NCI-H82 treated with DMSO at 0.1 percent for 48 hours (cell line): ENCODE measurements at regions not wholly inside any gene's neighbourhood (a gene's known extent, or its start where the extent isn't known, plus 50 kb on each side); places are given as distances from the start of the nearest gene placed in this dataset.
A peak's percentile ranks its signal among the peaks of the same experiment; 100 is the strongest.

ENCODE experiments used
- DNase-seq: peaks from one replicate; lab custom pipeline; 2025; ENCODE audit not compliant: unreplicated experiment; lab: John Stamatoyannopoulos, UW

GRCh38 chr6:76451926-76452709 lies 379.7 kb upstream of the IMPG1 start:
- DNase-seq = no peak

DNA sequence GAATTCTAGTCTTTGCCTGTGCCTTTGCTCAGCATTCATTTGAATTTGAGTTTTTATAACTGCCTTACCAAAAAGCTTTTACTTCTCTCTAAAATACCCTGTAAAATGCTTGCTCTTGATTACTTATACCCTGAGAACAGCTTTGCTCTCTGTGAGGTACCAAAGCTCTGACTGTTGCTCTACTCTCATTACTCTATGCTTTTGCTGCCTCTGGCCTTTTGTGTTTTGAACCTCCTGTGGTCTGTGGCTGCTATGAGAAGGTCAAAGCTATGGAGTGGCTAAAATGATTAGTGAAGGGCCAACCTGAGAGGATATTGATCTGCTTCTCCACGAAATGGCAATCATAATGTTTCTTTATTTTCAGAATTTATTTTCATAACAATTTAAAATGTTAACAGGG lies 375.6 kb upstream of the IMPG1 start:
- DNase-seq = no peak

DNA sequence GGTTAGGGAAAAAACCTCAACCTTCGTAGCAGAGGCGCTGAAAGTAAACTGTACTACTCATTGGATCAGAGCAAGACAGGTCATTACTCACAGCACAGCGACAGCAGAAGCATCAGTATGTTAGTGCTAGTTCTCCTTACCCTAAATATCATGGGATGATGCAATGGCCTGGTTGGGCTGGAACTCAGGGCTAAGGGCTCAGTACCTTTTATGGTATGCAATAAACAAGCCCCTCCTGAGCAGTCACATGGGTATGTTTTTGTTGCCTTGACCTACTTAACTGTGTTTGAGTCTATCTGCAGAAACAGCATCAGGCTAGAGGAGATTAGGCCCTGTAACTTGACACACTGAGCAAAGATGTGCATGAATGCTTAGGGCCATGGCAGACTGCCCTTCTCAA lies 369.4 kb upstream of the IMPG1 start:
- peak; percentile 88 for DNase-seq

- no peak for DNase-seq
Measured at GRCh38 chr6:76439811-76440210, 367.3 kb upstream of the IMPG1 start.

- DNase-seq = no peak
Measured at GRCh38 chr6:76438768-76439167, 366.3 kb upstream of the IMPG1 start.

GRCh38 chr6:76435174-76435573 lies 362.7 kb upstream of the IMPG1 start:
- DNase-seq = no peak

DNA sequence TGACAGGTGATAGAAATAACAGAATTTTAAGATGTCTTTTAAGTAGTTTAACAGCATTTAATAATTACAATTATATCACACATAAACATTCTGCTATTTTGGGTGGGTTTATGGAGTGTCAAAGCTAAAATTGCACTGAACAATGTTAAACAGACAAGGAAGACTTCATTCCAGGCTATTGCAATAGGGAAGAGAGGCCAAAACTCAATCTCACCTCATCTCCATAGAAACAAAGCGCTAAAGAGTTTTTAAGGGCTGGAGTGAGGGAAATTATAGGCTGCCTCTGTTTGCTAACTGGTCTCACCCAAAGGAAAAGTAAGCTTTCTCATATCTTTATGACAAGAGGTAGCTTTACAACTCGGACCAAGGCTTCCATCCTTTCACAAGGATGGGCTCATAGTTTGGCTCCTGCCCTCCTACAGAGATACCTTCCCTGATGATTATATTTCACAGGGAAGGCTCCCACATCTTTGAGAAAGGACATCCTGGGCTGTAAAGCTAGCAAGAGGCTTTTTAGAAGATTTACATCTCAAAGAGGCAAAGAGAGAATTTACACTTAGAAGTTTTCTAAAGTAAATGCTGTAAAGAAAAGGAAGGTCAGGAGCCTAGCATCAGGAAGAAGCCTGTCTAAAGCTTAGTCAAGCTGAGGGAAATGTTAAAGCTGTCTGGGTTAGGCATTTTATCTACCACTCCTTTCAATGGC lies 350.2 kb upstream of the IMPG1 start:
- no peak for DNase-seq

DNA sequence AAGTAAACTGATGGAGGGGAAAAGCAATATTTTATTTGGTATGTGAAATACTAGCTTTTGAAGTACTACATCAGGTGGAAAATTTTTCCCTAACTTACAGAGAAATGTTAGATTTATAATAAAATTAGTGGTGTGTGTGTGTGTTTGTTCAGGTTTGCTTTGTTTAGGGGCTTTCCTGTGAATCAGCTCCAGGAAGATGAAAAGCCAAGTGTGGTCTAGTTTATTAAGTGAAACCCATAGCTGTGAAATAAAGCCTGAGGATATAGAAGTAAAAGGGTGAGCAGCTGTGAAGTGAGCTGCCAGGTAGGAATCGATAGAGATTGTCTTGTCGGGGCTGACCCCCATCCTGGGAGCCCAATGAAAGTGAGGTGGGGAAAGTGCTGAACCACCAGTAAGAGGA lies 347.6 kb upstream of the IMPG1 start:
- no peak for DNase-seq

- no peak for DNase-seq
Measured at GRCh38 chr6:76418560-76419223, 346.2 kb upstream of the IMPG1 start.

DNA sequence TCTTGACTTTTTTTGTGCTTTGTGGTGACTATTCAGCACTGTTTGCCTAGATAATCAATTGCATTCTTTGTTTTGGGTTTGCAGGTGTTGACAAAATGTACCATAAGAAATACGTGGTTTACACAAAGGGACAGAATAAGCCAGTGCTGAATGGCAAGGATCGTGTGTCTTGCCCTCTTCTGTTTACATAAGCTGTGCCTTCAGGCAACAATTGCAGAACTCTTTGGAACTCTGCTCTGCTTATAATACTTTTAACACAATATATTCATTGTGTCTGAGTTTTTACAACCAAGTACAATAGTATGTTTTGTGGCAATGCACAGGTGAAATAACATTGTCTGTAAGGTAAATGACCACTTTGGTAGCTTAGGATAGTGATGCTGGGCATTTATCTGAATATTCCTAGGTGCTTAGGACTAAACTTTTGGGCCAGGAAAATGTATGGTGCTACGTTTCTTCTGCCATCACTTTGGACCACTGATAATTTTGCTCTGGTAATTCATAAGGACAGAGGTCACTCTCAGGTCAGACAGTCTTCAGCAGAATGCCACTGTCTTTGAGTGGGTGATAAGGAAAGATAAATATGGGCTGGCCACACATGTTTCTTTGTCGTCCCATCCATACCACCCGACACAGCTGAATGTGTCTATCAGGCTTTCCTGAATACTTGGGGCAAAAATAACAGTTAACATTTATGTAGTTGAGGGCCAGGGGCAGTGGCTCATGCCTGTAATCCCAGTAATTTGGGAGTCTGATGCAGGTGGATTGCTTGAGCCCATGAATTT lies 344.6 kb upstream of the IMPG1 start:
- DNase-seq = no peak

DNA sequence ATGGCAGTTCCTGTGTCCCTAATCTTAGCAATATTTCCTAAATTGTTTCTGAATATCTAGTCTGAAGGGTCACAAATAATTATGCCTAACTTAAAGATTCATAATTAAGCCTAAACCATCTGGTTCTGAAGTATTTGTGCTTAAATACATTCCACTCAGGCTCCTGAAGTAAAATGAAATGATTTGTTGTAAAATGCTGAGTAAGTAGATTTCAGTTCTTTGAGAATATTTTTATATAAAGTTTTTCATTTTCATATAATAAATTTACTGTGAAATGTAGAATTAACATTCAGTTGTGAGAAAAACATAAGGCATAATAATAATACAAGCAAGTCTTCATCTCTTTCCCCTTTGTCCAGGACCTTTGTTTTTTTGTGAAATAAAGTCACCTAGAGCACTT lies 330.6 kb upstream of the IMPG1 start:
- no peak for DNase-seq

DNA sequence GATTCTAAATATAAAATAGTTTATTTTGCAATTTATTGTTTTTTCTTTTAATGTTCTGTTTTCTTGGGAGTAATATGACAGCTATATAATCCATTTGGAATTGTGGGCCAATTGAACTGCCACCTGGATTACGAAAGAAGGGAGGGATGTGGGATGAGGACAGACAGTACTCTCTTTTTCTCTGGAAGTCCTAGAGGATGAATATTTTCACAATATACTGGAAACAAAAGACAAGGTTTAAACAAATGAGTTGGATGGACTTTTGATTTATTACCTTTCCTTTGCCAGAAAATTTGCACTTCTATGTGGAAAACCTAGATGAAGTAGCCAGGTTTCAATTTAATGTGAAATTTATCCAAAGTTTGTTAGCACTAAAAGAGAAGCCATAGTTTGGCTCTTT lies 325.5 kb upstream of the IMPG1 start:
- no peak for DNase-seq

GRCh38 chr6:76382201-76382600 lies 309.7 kb upstream of the IMPG1 start:
- DNase-seq = no peak

DNA sequence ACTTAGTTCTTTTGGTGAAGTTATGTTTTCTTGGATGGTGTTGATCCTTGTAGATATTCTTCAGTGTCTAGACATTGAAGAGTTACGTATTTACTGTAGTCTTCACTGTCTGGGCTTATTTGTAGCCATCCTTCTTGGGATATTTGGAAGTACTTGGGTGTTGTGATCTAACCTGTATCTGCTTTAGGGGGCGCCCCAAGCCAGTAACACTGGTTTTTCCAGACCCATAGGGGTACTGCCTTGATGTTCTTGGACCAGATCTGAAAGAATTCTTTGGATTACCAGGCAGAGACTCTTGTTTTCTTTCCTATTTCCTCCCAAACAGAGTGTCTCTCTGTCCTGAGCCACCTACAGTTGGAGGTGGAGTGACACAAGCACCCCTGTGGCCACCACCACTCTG lies 309.1 kb upstream of the IMPG1 start:
- DNase-seq = no peak

GRCh38 chr6:76351275-76351674 lies 278.8 kb upstream of the IMPG1 start:
- DNase-seq = peak; percentile 2

GRCh38 chr6:76347539-76347938 lies 275.1 kb upstream of the IMPG1 start:
- DNase-seq = no peak

- DNase-seq = no peak
Measured at GRCh38 chr6:76342611-76343160, 270.2 kb upstream of the IMPG1 start.

- DNase-seq = no peak
Measured at GRCh38 chr6:76330031-76330430, 257.6 kb upstream of the IMPG1 start.

GRCh38 chr6:76326871-76327270 lies 254.4 kb upstream of the IMPG1 start:
- no peak for DNase-seq
